Right kidney (tissue), 1 donor: ENCODE measurements at regions not wholly inside any gene's neighbourhood (a gene's known extent, or its start where the extent isn't known, plus 50 kb on each side); places are given as distances from the start of the nearest gene placed in this dataset.

Experiments used
- DNase-seq: peaks from one replicate; pipeline ENCODE4 v3.0.0-alpha.2; 2016

GRCh38 chr3:110236976-110237610, 834.5 kb upstream of the NECTIN3 start:
- no peak for DNase-seq

GRCh38 chr3:110243081-110243480, 828.5 kb upstream of the NECTIN3 start:
- DNase-seq: no peak

GRCh38 chr3:110246796-110247376, 824.7 kb upstream of the NECTIN3 start:
- no peak for DNase-seq

GRCh38 chr3:110248666-110249065, 823.0 kb upstream of the NECTIN3 start:
- DNase-seq: no peak

- DNase-seq: no peak
Observed at GRCh38 chr3:110253794-110254193, 817.8 kb upstream of the NECTIN3 start.

GRCh38 chr3:110254591-110254990, 817.0 kb upstream of the NECTIN3 start:
- DNase-seq: no peak

- no peak for DNase-seq
Observed at GRCh38 chr3:110261141-110261540, 810.5 kb upstream of the NECTIN3 start.

- no peak for DNase-seq
Observed at GRCh38 chr3:110262896-110263295, 808.7 kb upstream of the NECTIN3 start.

GRCh38 chr3:110265302-110265701, 806.3 kb upstream of the NECTIN3 start:
- DNase-seq: no peak

- no peak for DNase-seq
Observed at GRCh38 chr3:110267304-110267845, 804.2 kb upstream of the NECTIN3 start.

GRCh38 chr3:110272525-110272924, 799.1 kb upstream of the NECTIN3 start:
- DNase-seq: no peak

GRCh38 chr3:110291886-110292501, 779.6 kb upstream of the NECTIN3 start:
- DNase-seq: no peak

- no peak for DNase-seq
Observed at GRCh38 chr3:110293660-110294059, 778.0 kb upstream of the NECTIN3 start.

- no peak for DNase-seq
Observed at GRCh38 chr3:110296885-110297284, 774.7 kb upstream of the NECTIN3 start.

- DNase-seq: no peak
Observed at GRCh38 chr3:110301781-110302180, 769.8 kb upstream of the NECTIN3 start.

- no peak for DNase-seq
Observed at GRCh38 chr3:110307065-110307809, 764.4 kb upstream of the NECTIN3 start.

GRCh38 chr3:110311541-110311940, 760.1 kb upstream of the NECTIN3 start:
- DNase-seq: no peak

GRCh38 chr3:110314512-110315114, 757.0 kb upstream of the NECTIN3 start:
- peak; percentile 23 for DNase-seq

- DNase-seq: no peak
Observed at GRCh38 chr3:110318108-110318507, 753.5 kb upstream of the NECTIN3 start.

- no peak for DNase-seq
Observed at GRCh38 chr3:110323349-110323748, 748.3 kb upstream of the NECTIN3 start.

GRCh38 chr3:110324171-110324705, 747.4 kb upstream of the NECTIN3 start:
- DNase-seq: no peak

- no peak for DNase-seq
Observed at GRCh38 chr3:110327870-110328269, 743.7 kb upstream of the NECTIN3 start.
